Breast epithelium (tissue), 4 donors: ENCODE measurements at regions not wholly inside any gene's neighbourhood (a gene's known extent, or its start where the extent isn't known, plus 50 kb on each side); places are given as distances from the start of the nearest gene placed in this dataset.

Experiments used
- DNase-seq, 2 donors: peaks; one replicate each; pipeline ENCODE4 v3.0.0-alpha.2; 2019; ENCODE audit warnings: low spot score in 2 of 2
- H3K27ac ChIP-seq, 2 donors: fragments of 200-600 bp; sonication (generic) in 1 of 2; one replicate each; pipeline ENCODE4 v1.5.1; 2016 to 2019; ENCODE audit warnings: mild to moderate bottlenecking in 1 of 2
- H3K27me3 ChIP-seq, 2 donors: fragments of 200-600 bp; sonication (generic) in 1 of 2; one replicate each; pipeline versions ENCODE4 v1.5.1 to v1.6.0; 2017 to 2019; ENCODE audit warnings: control low read depth in 1 of 2, mild to moderate bottlenecking in 1 of 2
- H3K36me3 ChIP-seq: fragments of 200-600 bp; one replicate; pipeline ENCODE4 v1.5.1; 2019
- H3K4me1 ChIP-seq, 2 donors: fragments of 200-600 bp; sonication (generic); one replicate each; pipeline ENCODE4 v1.5.1; 2016 to 2019; ENCODE audit warnings: control low read depth in 1 of 2
- H3K4me3 ChIP-seq, 3 donors: fragments of 200-600 bp; sonication (generic); 1 replicate in 2 of 3; 2 replicates in 1 of 3; pipeline ENCODE4 v1.5.1; 2016 to 2019; ENCODE audit warnings: mild to moderate bottlenecking in 3 of 3, moderate library complexity in 2 of 3
- H3K9me3 ChIP-seq, 2 donors: fragments of 200-600 bp; sonication (generic) in 1 of 2; one replicate each; pipeline ENCODE4 v1.5.1; 2016 to 2019; ENCODE audit warnings: control low read depth in 1 of 2
- CTCF ChIP-seq, 3 donors: fragments of 450-650 bp; IDR thresholded peaks; one replicate each; pipeline ENCODE4 v1.5.1; 2016 to 2017; ENCODE audit warnings: antibody characterized with exemption in 3 of 3, mild to moderate bottlenecking in 3 of 3, moderate library complexity in 3 of 3
- POLR2A ChIP-seq: fragments of 450-650 bp; IDR thresholded peaks from one replicate; pipeline ENCODE4 v1.6.1; 2016; ENCODE audit warnings: antibody characterized with exemption, mild to moderate bottlenecking, moderate library complexity
- POLR2AphosphoS5 ChIP-seq, 3 donors: sonication (generic); formaldehyde crosslinking; IDR thresholded peaks; one replicate each; pipeline ENCODE4 v1.6.1; 2017; ENCODE audit warnings: antibody characterized with exemption in 3 of 3
- intact Hi-C: fragments of 100-400 bp; cut with DNase I; formaldehyde crosslinking; loops from one replicate; pipeline ENCODE4 v1.15.1; 2023; ENCODE audit warnings: low total_unique reads

GRCh38 chr7:88669913-88670312 is 89.6 kb upstream of the ZNF804B start:
- Histone ChIP-seq H3K36me3 (no peaks in the 10 kb centered on the region), H3K27ac (no peak overlapping the region), H3K27me3 (no peaks in the 10 kb centered on the region), H3K9me3 (no peaks in the 10 kb centered on the region), H3K4me3 (no peak overlapping the region), H3K4me1 (no peaks in the 10 kb centered on the region)
- TF ChIP-seq POLR2A (no peak), CTCF (IDR thresholded peaks at IDR 0.05) (no peak)
- intact Hi-C loops: no loop called here
- no peak for DNase-seq

- TF ChIP-seq POLR2A (no peak), POLR2AphosphoS5 (IDR thresholded peaks at IDR 0.05) (no peak), CTCF (IDR thresholded peaks at IDR 0.05) (no peak)
- no peaks in the 10 kb centered on the region for H3K4me1 ChIP-seq
- H3K4me3 ChIP-seq: no peak overlapping the region
- no peak for DNase-seq
- no peaks in the 10 kb centered on the region for H3K27me3 ChIP-seq
- H3K27ac ChIP-seq: no peak overlapping the region
- H3K36me3 ChIP-seq: no peaks in the 10 kb centered on the region
- H3K9me3 ChIP-seq: no peaks in the 10 kb centered on the region
- intact Hi-C loops: no loop called here
Observed at GRCh38 chr7:88668591-88668990, 90.9 kb upstream of the ZNF804B start.

GRCh38 chr7:88666626-88667025 is 92.9 kb upstream of the ZNF804B start:
- Histone ChIP-seq H3K4me1 (no peaks in the 10 kb centered on the region), H3K27me3 (no peaks in the 10 kb centered on the region), H3K4me3 (no peak overlapping the region), H3K27ac (no peak overlapping the region), H3K9me3 (no peaks in the 10 kb centered on the region), H3K36me3 (no peaks in the 10 kb centered on the region)
- DNase-seq: no peak
- TF ChIP-seq POLR2A (no peak), CTCF (IDR thresholded peaks at IDR 0.05) (no peak), POLR2AphosphoS5 (IDR thresholded peaks at IDR 0.05) (no peak)
- intact Hi-C loops: no loop called here

GRCh38 chr7:88665892-88666514 is 93.5 kb upstream of the ZNF804B start:
- H3K4me1 ChIP-seq: no peaks in the 10 kb centered on the region
- no peak overlapping the region for H3K4me3 ChIP-seq
- H3K27me3 ChIP-seq: no peaks in the 10 kb centered on the region
- no peak overlapping the region for H3K27ac ChIP-seq
- H3K9me3 ChIP-seq: no peaks in the 10 kb centered on the region
- no peak for TF ChIP-seq POLR2A
- TF ChIP-seq POLR2AphosphoS5 (IDR thresholded peaks at IDR 0.05): no peak
- TF ChIP-seq CTCF (IDR thresholded peaks at IDR 0.05): no peak
- DNase-seq: no peak
- H3K36me3 ChIP-seq: no peaks in the 10 kb centered on the region
- intact Hi-C loops: no loop called here

- Histone ChIP-seq H3K4me1 (no peaks in the 10 kb centered on the region), H3K9me3 (no peaks in the 10 kb centered on the region), H3K27me3 (no peaks in the 10 kb centered on the region), H3K4me3 (no peak overlapping the region), H3K36me3 (no peaks in the 10 kb centered on the region), H3K27ac (no peak overlapping the region)
- no peak for TF ChIP-seq CTCF (IDR thresholded peaks at IDR 0.05)
- TF ChIP-seq POLR2A: no peak
- intact Hi-C loops: no loop called here
- DNase-seq: no peak
Observed at GRCh38 chr7:88664630-88665233, 94.8 kb upstream of the ZNF804B start.
